Upper lobe of right lung (tissue), 1 donor: ENCODE measurements at regions not wholly inside any gene's neighbourhood (a gene's known extent, or its start where the extent isn't known, plus 50 kb on each side); places are given as distances from the start of the nearest gene placed in this dataset.

Source experiments
- ATAC-seq: fragments of 200-7000 bp; cut with Tn5 transposase; one replicate; pipeline ENCODE4 v1.9.1; 2020; ENCODE audit warnings: mild to moderate bottlenecking, moderate library complexity
- DNase-seq: peaks from one replicate; pipeline ENCODE4 v3.0.0-alpha.2; 2020
- H3K27ac ChIP-seq: fragments of 200-600 bp; one replicate; pipeline ENCODE4 v1.8.0; 2022
- H3K27me3 ChIP-seq: fragments of 200-600 bp; one replicate; pipeline ENCODE4 v1.8.0; 2022; ENCODE audit warnings: mild to moderate bottlenecking
- H3K36me3 ChIP-seq: fragments of 200-600 bp; one replicate; pipeline ENCODE4 v1.8.0; 2022
- H3K4me1 ChIP-seq: fragments of 200-600 bp; one replicate; pipeline ENCODE4 v1.8.0; 2022
- H3K4me3 ChIP-seq: fragments of 200-600 bp; one replicate; pipeline ENCODE4 v1.8.0; 2022; ENCODE audit warnings: mild to moderate bottlenecking
- H3K9me3 ChIP-seq: fragments of 200-600 bp; one replicate; pipeline ENCODE4 v1.8.0; 2022
- intact Hi-C: fragments of 100-400 bp; cut with DNase I; formaldehyde crosslinking; loops from one replicate; pipeline ENCODE4 v1.11.0; 2022
- TF ChIP-seq, protein P1 (sequence below): fragments of 200-600 bp; IDR thresholded peaks from one replicate; pipeline ENCODE4 v1.8.0; 2022; ENCODE audit warnings: antibody characterized with exemption
- donor health status: DM: no; HTN: yes; CAD: no; lungs with severe emphysema.

DNA sequence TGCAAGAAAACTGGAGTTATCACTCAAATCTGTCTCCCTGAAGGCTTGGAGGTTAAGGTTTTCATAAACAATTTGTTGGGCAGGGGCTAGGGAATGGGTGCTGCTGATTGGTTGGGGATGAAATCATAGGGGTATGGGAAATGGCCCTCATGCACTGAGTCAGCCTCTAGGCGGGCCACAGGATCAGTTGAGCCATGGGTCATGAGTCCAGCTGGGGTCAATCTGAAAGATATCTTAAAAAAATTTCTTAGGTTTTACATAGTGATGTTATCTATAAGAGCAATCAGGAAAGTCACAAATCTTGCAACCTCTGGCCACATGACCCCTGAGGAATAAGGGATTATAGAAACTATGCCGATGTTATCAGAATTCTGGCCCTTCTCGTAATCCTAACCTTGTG is 491.7 kb downstream of the ZIC1 start:
- Histone ChIP-seq H3K27ac (no peak overlapping the region), H3K4me3 (no peak overlapping the region), H3K9me3 (no peaks in the 10 kb centered on the region), H3K36me3 (no peaks in the 10 kb centered on the region), H3K4me1 (no peaks in the 10 kb centered on the region), H3K27me3 (no peaks in the 10 kb centered on the region)
- intact Hi-C loops = no loop called here
- no peak for DNase-seq
- no peak for ATAC-seq
- TF ChIP-seq, protein P1, sequence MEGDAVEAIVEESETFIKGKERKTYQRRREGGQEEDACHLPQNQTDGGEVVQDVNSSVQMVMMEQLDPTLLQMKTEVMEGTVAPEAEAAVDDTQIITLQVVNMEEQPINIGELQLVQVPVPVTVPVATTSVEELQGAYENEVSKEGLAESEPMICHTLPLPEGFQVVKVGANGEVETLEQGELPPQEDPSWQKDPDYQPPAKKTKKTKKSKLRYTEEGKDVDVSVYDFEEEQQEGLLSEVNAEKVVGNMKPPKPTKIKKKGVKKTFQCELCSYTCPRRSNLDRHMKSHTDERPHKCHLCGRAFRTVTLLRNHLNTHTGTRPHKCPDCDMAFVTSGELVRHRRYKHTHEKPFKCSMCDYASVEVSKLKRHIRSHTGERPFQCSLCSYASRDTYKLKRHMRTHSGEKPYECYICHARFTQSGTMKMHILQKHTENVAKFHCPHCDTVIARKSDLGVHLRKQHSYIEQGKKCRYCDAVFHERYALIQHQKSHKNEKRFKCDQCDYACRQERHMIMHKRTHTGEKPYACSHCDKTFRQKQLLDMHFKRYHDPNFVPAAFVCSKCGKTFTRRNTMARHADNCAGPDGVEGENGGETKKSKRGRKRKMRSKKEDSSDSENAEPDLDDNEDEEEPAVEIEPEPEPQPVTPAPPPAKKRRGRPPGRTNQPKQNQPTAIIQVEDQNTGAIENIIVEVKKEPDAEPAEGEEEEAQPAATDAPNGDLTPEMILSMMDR = no peak

DNA sequence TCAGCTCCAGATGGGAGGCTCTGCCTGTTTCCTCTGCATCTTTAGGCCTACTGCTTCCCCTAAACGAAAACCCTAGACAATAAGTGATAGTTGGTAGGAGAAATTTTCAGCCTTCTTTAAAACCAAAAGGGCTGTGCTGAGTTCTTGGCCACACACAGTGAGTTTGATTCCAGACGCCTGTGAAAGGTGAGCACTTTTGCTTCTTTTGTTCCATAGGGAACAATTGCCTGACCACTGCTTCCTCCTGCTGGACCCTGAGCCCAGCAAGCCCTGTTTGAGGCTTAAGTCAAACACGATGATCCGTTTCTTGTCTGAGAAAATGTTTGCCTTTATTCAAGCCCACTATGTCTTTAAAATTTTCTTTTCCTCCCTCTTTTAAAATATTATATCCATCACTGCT is 493.9 kb downstream of the ZIC1 start:
- ATAC-seq (no peak), DNase-seq (no peak)
- Histone ChIP-seq H3K36me3 (no peaks in the 10 kb centered on the region), H3K4me3 (no peak overlapping the region), H3K9me3 (no peaks in the 10 kb centered on the region), H3K4me1 (no peaks in the 10 kb centered on the region), H3K27me3 (no peaks in the 10 kb centered on the region), H3K27ac (no peak overlapping the region)
- TF ChIP-seq, protein P1 = no peak
- intact Hi-C loops = no loop called here

DNA sequence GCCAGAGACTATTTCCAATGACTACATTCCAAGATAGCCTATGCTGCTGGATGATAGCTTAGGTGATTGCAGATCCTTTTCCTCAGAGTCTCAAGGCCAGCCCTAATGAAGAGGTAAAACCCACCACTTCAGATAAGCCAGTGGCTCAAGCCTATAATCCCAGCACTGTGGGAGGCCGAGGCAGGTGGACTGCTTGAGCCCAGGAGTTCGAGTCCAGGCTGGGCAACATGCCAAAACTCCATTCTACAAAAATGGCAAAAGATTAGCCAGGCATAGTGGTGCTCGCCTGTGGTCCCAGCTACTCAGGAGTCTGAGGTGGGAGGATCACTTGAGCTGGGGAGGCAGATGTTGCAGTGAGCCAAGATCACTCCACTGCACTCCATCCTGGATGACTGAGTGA is 495.3 kb downstream of the ZIC1 start:
- DNase-seq (no peak), ATAC-seq (no peak)
- no peak overlapping the region for H3K4me3 ChIP-seq
- TF ChIP-seq, protein P1 = no peak
- H3K9me3 ChIP-seq = no peaks in the 10 kb centered on the region
- intact Hi-C loops = no loop called here
- H3K4me1 ChIP-seq = no peaks in the 10 kb centered on the region
- no peak overlapping the region for H3K27ac ChIP-seq
- H3K36me3 ChIP-seq = no peaks in the 10 kb centered on the region
- H3K27me3 ChIP-seq = no peaks in the 10 kb centered on the region

GRCh38 chr3:147906285-147906684 is 497.1 kb downstream of the ZIC1 start:
- Histone ChIP-seq H3K27me3 (no peaks in the 10 kb centered on the region), H3K4me3 (no peak overlapping the region), H3K4me1 (no peaks in the 10 kb centered on the region), H3K27ac (no peak overlapping the region), H3K36me3 (no peaks in the 10 kb centered on the region), H3K9me3 (no peaks in the 10 kb centered on the region)
- intact Hi-C loops = no loop called here
- ATAC-seq (no peak), DNase-seq (no peak)
- TF ChIP-seq, protein P1 = no peak

DNA sequence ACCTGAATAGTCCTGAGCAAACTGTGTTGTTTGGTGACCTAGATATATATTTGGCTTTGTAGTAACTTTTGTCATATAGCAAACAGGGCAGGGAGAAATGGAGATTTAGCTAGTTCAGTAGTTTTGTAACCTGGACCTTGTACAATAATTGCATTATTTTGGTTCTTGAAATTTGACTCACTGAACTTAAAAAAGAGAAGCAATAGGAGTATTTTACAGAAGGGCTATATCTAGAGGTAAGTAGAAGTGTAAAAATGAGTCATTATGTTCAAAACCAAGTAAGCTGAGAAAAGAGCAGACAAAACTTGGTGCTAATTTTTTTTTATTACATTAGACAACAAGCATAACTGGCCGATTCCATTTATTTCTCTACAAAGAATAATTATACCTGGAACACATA is 505.4 kb downstream of the ZIC1 start:
- Histone ChIP-seq H3K4me3 (no peak overlapping the region), H3K4me1 (no peaks in the 10 kb centered on the region), H3K9me3 (no peaks in the 10 kb centered on the region), H3K36me3 (no peaks in the 10 kb centered on the region), H3K27ac (no peak overlapping the region), H3K27me3 (no peaks in the 10 kb centered on the region)
- no peak for DNase-seq
- intact Hi-C loops = no loop called here
- TF ChIP-seq, protein P1 = no peak
- no peak for ATAC-seq

GRCh38 chr3:147915057-147915456 is 505.9 kb downstream of the ZIC1 start:
- Histone ChIP-seq H3K9me3 (no peaks in the 10 kb centered on the region), H3K4me3 (no peak overlapping the region), H3K36me3 (no peaks in the 10 kb centered on the region), H3K27me3 (no peaks in the 10 kb centered on the region), H3K4me1 (no peaks in the 10 kb centered on the region), H3K27ac (no peak overlapping the region)
- ATAC-seq = no peak
- TF ChIP-seq, protein P1 = no peak
- no peak for DNase-seq
- intact Hi-C loops = no loop called here
